DND-41 (cell line): ENCODE measurements at regions not wholly inside any gene's neighbourhood (a gene's known extent, or its start where the extent isn't known, plus 50 kb on each side); places are given as distances from the start of the nearest gene placed in this dataset.
"Not testable (repeated sequence)": the region's sequence is repeated elsewhere in the genome, so short reads cannot be mapped to it uniquely, and the experiment has no call there.

ENCODE experiments used
- ATAC-seq: fragments of 200-7000 bp; cut with Tn5 transposase; 3 replicates; pipeline ENCODE4 v1.9.1; 2021; ENCODE audit warnings: low read depth; ENCODE audit not compliant: insufficient read depth
- DNase-seq: peaks from one replicate; pipeline ENCODE4 v3.0.0-alpha.2; 2020
- H2AFZ ChIP-seq: 2 replicates; pipeline ENCODE4 v1.6.0; 2012; ENCODE audit warnings: low read depth, low read length
- H3K27ac ChIP-seq: 2 replicates; pipeline ENCODE4 v1.5.1; 2012; ENCODE audit warnings: low read length, inconsistent platforms
- H3K27me3 ChIP-seq: fragments of 200-600 bp; sonication (generic); 2 replicates; pipeline ENCODE4 v1.6.0; 2012; ENCODE audit warnings: low read length, mild to moderate bottlenecking, inconsistent platforms; ENCODE audit not compliant: insufficient read depth, poor library complexity
- H3K36me3 ChIP-seq: 2 replicates; pipeline ENCODE4 v1.5.1; 2012; ENCODE audit warnings: low read length, inconsistent platforms; ENCODE audit not compliant: insufficient read depth
- H3K4me1 ChIP-seq: 2 replicates; pipeline ENCODE4 v1.5.1; 2012; ENCODE audit warnings: mild to moderate bottlenecking, low read length; ENCODE audit not compliant: insufficient read depth
- H3K4me2 ChIP-seq: 2 replicates; pipeline ENCODE4 v1.6.0; 2012; ENCODE audit warnings: mild to moderate bottlenecking, moderate library complexity, low read length, inconsistent platforms; ENCODE audit not compliant: insufficient read depth
- H3K4me3 ChIP-seq, 2 experiments: fragments of 200-600 bp in 1 of 2; shearing (Covaris generic) in 1 of 2; 2 replicates each; pipeline ENCODE4 v1.5.1; 2012 to 2016; ENCODE audit warnings: inconsistent platforms in 2 of 2, low read length in 2 of 2, mild to moderate bottlenecking in 2 of 2, low read depth in 1 of 2, moderate library complexity in 1 of 2
- H3K79me2 ChIP-seq: 2 replicates; pipeline ENCODE4 v1.6.0; 2012; ENCODE audit warnings: low read length, inconsistent platforms; ENCODE audit not compliant: insufficient read depth
- H3K9ac ChIP-seq: 2 replicates; pipeline ENCODE4 v1.6.0; 2012; ENCODE audit warnings: low read depth, mild to moderate bottlenecking, inconsistent platforms, low read length, moderate library complexity
- H3K9me3 ChIP-seq: 2 replicates; pipeline ENCODE4 v1.5.1; 2012; ENCODE audit warnings: low read length, moderate library complexity, mild to moderate bottlenecking, inconsistent platforms; ENCODE audit not compliant: insufficient read depth, severe bottlenecking
- H4K20me1 ChIP-seq: 2 replicates; pipeline ENCODE4 v1.6.0; 2012; ENCODE audit warnings: low read length; ENCODE audit not compliant: insufficient read depth
- CTCF ChIP-seq: IDR thresholded peaks from 2 replicates; pipeline ENCODE4 v1.5.1; 2012; ENCODE audit warnings: borderline replicate concordance, low read length, moderate library complexity, mild to moderate bottlenecking; ENCODE audit not compliant: poor library complexity, severe bottlenecking; ENCODE audit errors: extremely low read depth
- EZH2 ChIP-seq: IDR thresholded peaks from 3 replicates; pipeline ENCODE4 v1.6.1; 2012; ENCODE audit warnings: borderline replicate concordance, low read depth, mild to moderate bottlenecking, moderate library complexity, low read length, inconsistent platforms; ENCODE audit not compliant: severe bottlenecking

- H3K27me3 ChIP-seq: peaks cover 2% of the 10 kb centered on the region
- no peaks in the 10 kb centered on the region for H3K36me3 ChIP-seq
- no peak for ATAC-seq
- H3K9ac ChIP-seq: no peak overlapping the region
- no peaks in the 10 kb centered on the region for H4K20me1 ChIP-seq
- no peak for TF ChIP-seq EZH2
- no peak for TF ChIP-seq CTCF
- H3K4me1 ChIP-seq: no peaks in the 10 kb centered on the region
- DNase-seq: no peak
- no peaks in the 10 kb centered on the region for H3K79me2 ChIP-seq
- no peak overlapping the region for H2AFZ ChIP-seq
- H3K27ac ChIP-seq: no peak overlapping the region
- H3K4me2 ChIP-seq: no peak overlapping the region
- H3K4me3 ChIP-seq: no peak overlapping the region
- H3K9me3 ChIP-seq: no peaks in the 10 kb centered on the region
Measured at GRCh38 chr1:96588416-96588995, 133.1 kb upstream of the PTBP2 start.

DNA sequence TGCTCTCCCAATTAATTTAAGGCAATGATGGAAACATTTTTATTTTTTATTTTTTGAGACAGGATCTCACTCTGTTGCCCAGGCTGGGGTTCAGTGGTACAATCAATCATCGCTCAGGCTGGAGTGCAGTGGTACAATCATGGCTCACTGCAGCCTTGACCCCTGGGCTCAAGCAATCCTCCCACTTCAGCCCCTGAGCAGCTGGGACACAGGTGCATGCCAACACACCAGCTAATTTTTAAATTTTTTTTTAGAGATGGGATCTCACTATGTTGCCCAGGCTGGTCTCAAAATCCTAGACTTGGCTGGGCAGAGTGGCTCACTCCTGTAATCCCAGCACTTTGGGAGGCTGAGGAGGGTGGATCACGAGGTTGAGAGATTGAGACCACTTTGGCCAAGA lies 126.1 kb upstream of the PTBP2 start:
- not testable (repeated sequence) for H3K9ac ChIP-seq, H3K4me1 ChIP-seq, H3K79me2 ChIP-seq, H3K4me3 ChIP-seq, DNase-seq, H3K27ac ChIP-seq, H3K9me3 ChIP-seq, H3K27me3 ChIP-seq, H4K20me1 ChIP-seq, ATAC-seq, H3K36me3 ChIP-seq, H3K4me2 ChIP-seq, H2AFZ ChIP-seq

DNA sequence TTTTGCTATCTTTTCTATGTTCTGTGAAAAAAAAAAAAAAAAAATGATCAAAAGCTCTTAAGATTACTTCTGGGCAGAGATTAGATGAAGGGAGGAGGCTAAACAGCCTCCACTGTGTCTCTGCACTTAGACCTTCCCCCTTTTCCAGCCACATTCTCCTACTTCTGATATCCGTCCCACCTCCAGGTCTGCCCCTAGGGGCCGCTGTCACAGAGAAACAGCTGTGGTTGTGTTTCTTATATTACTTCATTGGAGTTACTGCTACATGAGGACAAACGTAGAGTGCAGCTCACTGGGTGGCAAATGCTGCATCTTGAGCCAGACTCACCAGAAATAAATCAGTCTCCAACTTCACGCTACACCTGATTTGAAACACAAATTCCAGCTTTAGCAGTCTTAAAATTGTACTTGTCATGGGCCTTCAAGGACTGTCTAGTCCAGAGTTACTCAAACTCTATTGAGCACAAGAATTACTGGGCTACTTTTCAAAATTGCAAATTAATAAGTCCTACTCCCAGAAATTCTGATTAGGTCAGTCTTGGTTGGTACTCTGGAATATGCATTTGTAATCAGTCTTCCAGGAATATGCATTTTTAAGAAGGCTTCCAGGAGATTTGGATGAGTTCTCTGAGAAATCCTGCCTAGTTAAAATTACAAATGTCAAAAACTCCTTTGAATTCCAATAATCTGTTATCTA lies 125.2 kb upstream of the PTBP2 start:
- no peaks in the 10 kb centered on the region for H3K4me1 ChIP-seq
- no peaks in the 10 kb centered on the region for H3K79me2 ChIP-seq
- H3K9me3 ChIP-seq: no peaks in the 10 kb centered on the region
- H3K4me2 ChIP-seq: no peak overlapping the region
- H2AFZ ChIP-seq: no peak overlapping the region
- H3K27ac ChIP-seq: no peak overlapping the region
- ATAC-seq (peak; percentile 84), DNase-seq (peak; percentile 43)
- no peaks in the 10 kb centered on the region for H3K36me3 ChIP-seq
- H3K4me3 ChIP-seq: no peak overlapping the region
- H3K9ac ChIP-seq: no peak overlapping the region
- TF ChIP-seq CTCF (peak; percentile 74), EZH2 (no peak)
- no peaks in the 10 kb centered on the region for H4K20me1 ChIP-seq
- H3K27me3 ChIP-seq: no peaks in the 10 kb centered on the region

DNA sequence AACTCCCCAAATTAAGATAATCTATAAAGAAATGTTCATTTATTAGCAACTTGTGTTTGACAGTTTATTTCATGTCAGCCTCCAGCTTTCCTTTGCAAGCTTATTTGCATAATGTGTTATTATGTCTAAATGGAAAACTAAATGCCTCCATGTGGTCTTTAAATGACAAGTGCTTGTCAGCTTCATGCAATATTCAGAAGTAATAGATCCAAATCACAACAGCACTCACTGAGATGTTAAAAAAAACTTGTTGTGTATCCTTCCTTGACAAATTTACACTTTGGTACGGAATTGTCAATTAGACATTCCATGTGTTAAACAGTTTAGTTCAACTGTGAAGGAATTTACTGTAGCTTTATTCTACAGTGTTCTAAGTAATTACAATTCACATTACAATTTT lies 124.4 kb upstream of the PTBP2 start:
- Histone ChIP-seq H3K9me3 (no peaks in the 10 kb centered on the region), H3K4me2 (no peak overlapping the region), H3K79me2 (no peaks in the 10 kb centered on the region), H3K27me3 (no peaks in the 10 kb centered on the region), H3K4me3 (no peak overlapping the region), H2AFZ (no peak overlapping the region), H3K36me3 (no peaks in the 10 kb centered on the region), H3K4me1 (no peaks in the 10 kb centered on the region), H3K9ac (no peak overlapping the region), H3K27ac (no peak overlapping the region), H4K20me1 (no peaks in the 10 kb centered on the region)
- DNase-seq: no peak
- no peak for TF ChIP-seq EZH2
- no peak for TF ChIP-seq CTCF
- no peak for ATAC-seq
